Stomach (tissue), 4 donors: ENCODE measurements at regions not wholly inside any gene's neighbourhood (a gene's known extent, or its start where the extent isn't known, plus 50 kb on each side); places are given as distances from the start of the nearest gene placed in this dataset.

Source experiments
- CTCF ChIP-seq, 7 experiments: fragments of 450-650 bp in 4 of 7; fragments of 200-600 bp in 3 of 7; sonication (generic) in 3 of 7; IDR thresholded peaks; one replicate each; pipeline ENCODE4 v1.5.1; 2016 to 2019; ENCODE audit warnings: antibody characterized with exemption in 7 of 7, control low read depth in 2 of 7, mild to moderate bottlenecking in 1 of 7
- POLR2A ChIP-seq, 4 donors: fragments of 450-650 bp; IDR thresholded peaks; one replicate each; pipeline ENCODE4 v1.6.1; 2016; ENCODE audit warnings: antibody characterized with exemption in 4 of 4, control low read depth in 2 of 4, mild to moderate bottlenecking in 1 of 4, moderate library complexity in 1 of 4

- TF ChIP-seq CTCF (IDR thresholded peaks at IDR 0.05) = no peak
- no peak for TF ChIP-seq POLR2A (IDR thresholded peaks at IDR 0.05)
Measured at GRCh38 chr13:34553376-34553775, 388.7 kb upstream of the NBEA start.
